ENCODE measurements at regions not wholly inside any gene's neighbourhood (a gene's known extent, or its start where the extent isn't known, plus 50 kb on each side); places are given as distances from the start of the nearest gene placed in this dataset.

DNA sequence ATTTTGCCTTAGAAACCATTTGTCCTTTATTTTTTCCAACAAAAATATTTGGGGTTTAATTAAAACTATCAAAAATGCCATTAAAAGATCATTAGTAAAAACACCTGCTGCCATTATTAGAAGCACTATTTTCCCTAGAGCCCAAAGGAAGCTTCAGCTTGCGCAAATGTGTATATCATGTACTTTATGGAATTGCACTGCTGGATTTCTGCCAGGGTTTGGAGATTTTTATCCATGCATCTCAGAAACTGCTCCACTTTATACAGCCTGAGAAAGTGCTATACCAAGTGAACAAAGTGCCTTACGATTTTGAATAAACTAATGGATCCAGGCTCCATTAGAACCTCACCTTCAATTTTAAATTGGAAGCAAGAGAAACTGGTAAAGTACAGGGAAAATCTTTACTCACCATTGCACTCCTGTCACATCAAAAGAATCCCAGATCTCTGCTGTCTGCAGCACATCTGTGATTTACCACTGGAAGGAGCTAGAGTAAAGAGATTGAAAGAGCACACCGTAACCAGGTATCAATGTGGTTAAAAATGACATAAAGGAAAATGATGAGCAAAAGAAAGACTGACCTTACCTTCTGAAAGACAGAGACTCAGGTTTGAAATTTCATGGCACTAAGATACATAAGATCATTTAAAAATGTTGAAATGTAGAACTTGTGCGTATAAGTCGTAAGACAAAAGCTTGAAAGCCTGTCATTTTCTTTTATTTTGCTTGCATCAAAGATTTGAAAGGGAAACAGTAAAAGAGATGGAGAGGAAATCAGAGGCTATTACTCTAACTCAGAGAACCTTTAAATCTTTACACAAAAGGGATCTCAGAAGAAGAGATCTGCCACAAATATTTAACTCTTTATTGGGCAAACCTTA, 678.1 kb upstream of the GOT2 start:
- DNase-seq, result peak in 1 of 2 donors; percentile 38
- H3K4me1 ChIP-seq, result no peaks in the 10 kb centered on the region
- no peaks in the 10 kb centered on the region for H3K36me3 ChIP-seq
- no peak overlapping the region for H3K4me3 ChIP-seq
- 41 to 56% (median 51%) methylated on average over 5 of the region's 5 CpGs for WGBS, 5 donors
- no peaks in the 10 kb centered on the region for H3K9me3 ChIP-seq
- intact Hi-C loops (cut with DNase I; ENCODE audit: low total_unique reads), result no loop called here
- TF ChIP-seq, protein P1, sequence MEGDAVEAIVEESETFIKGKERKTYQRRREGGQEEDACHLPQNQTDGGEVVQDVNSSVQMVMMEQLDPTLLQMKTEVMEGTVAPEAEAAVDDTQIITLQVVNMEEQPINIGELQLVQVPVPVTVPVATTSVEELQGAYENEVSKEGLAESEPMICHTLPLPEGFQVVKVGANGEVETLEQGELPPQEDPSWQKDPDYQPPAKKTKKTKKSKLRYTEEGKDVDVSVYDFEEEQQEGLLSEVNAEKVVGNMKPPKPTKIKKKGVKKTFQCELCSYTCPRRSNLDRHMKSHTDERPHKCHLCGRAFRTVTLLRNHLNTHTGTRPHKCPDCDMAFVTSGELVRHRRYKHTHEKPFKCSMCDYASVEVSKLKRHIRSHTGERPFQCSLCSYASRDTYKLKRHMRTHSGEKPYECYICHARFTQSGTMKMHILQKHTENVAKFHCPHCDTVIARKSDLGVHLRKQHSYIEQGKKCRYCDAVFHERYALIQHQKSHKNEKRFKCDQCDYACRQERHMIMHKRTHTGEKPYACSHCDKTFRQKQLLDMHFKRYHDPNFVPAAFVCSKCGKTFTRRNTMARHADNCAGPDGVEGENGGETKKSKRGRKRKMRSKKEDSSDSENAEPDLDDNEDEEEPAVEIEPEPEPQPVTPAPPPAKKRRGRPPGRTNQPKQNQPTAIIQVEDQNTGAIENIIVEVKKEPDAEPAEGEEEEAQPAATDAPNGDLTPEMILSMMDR (IDR thresholded peaks at IDR 0.05), result peak in 1 of 7 experiments; percentile 26
- TF ChIP-seq POLR2AphosphoS5 (IDR thresholded peaks at IDR 0.05), result no peak
- no peak for TF ChIP-seq EP300 (IDR thresholded peaks at IDR 0.05)
- no peak for TF ChIP-seq POLR2A (IDR thresholded peaks at IDR 0.05)
- no peaks in the 10 kb centered on the region for H3K27me3 ChIP-seq
- H3K27ac ChIP-seq, result no peak overlapping the region

DNA sequence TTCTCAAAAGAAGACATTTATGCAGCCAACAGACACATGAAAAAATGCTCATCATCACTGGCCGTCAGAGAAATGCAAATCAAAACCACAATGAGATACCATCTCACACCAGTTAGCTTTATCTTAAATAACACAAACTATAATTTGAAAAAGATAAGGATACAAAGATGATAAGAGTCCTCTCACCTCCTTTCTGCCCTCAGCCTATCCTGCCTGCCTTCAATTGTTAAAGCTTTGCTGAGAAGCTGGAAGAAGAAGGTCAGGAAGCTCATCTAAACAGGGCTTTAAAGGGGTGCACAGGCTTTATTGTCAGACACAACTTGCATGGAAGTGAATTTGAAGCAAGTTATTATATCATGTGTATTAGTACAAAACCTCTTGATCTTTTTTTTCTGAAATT, 676.3 kb upstream of the GOT2 start:
- Histone ChIP-seq H3K36me3 (no peaks in the 10 kb centered on the region), H3K4me1 (no peaks in the 10 kb centered on the region), H3K27me3 (no peaks in the 10 kb centered on the region), H3K9me3 (no peaks in the 10 kb centered on the region), H3K4me3 (no peak overlapping the region), H3K27ac (no peak overlapping the region)
- no peak for DNase-seq
- no peak for TF ChIP-seq POLR2A (IDR thresholded peaks at IDR 0.05)
- no peak for TF ChIP-seq POLR2AphosphoS5 (IDR thresholded peaks at IDR 0.05)
- TF ChIP-seq, protein P1 (IDR thresholded peaks at IDR 0.05), result no peak
- no peak for TF ChIP-seq EP300 (IDR thresholded peaks at IDR 0.05)
- 12 to 35% (median 26%) methylated on average over 1 of the region's 1 CpG for WGBS, 5 donors
- intact Hi-C loops (cut with DNase I; ENCODE audit: low total_unique reads), result no loop called here

DNA sequence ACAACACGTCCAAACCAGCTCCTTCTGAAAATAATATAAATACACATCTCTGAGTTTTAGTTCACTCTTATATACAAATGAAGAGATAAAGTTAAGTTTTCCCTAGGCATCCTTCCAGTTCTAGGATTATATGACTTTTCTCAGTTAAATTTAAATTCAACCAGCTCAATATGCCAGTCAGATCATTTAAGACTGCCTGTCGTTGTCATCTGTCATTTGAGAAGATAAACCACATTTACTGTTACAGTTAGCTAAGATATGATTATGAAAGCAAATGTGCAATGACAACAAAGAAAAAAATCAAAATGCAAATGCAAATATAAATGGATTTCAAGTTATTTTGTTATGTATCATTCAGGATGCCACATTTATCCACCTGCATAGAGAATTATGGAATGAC, 671.7 kb upstream of the GOT2 start:
- Histone ChIP-seq H3K36me3 (no peaks in the 10 kb centered on the region), H3K27ac (no peak overlapping the region), H3K4me1 (no peaks in the 10 kb centered on the region), H3K4me3 (no peak overlapping the region), H3K27me3 (no peaks in the 10 kb centered on the region), H3K9me3 (no peaks in the 10 kb centered on the region)
- 56 to 73% (median 68%) methylated on average over 2 of the region's 2 CpGs for WGBS, 5 donors
- TF ChIP-seq POLR2A (IDR thresholded peaks at IDR 0.05), result no peak
- TF ChIP-seq, protein P1 (IDR thresholded peaks at IDR 0.05), result no peak
- no peak for TF ChIP-seq EP300 (IDR thresholded peaks at IDR 0.05)
- TF ChIP-seq POLR2AphosphoS5 (IDR thresholded peaks at IDR 0.05), result no peak
- intact Hi-C loops (cut with DNase I; ENCODE audit: low total_unique reads), result no loop called here
- DNase-seq, result no peak

DNA sequence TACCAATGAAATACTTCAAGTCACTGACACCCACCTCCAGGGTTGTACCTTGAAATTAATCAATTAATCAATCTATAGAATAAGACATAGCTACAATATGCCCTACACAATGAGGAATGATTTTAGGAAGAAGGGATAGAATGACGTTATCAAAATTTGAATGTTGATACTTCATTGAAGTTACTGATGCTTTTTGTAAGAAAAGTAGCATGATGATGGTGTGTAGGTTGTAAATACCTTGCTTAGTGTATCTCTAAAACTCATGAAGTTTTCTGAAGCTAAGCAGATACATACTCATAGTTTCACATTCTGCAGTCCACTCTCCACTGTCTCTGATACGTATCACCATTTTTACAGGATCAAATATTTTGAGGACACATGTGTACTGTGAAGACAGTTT, 670.4 kb upstream of the GOT2 start:
- Histone ChIP-seq H3K4me3 (no peak overlapping the region), H3K36me3 (no peaks in the 10 kb centered on the region), H3K4me1 (no peaks in the 10 kb centered on the region), H3K9me3 (no peaks in the 10 kb centered on the region), H3K27me3 (no peaks in the 10 kb centered on the region), H3K27ac (no peak overlapping the region)
- intact Hi-C loops (cut with DNase I; ENCODE audit: low total_unique reads), result no loop called here
- no peak for DNase-seq
- 87 to 94% (median 90%) methylated on average over 2 of the region's 2 CpGs for WGBS, 5 donors
- TF ChIP-seq, protein P1 (IDR thresholded peaks at IDR 0.05), result no peak
- TF ChIP-seq POLR2AphosphoS5 (IDR thresholded peaks at IDR 0.05) (no peak), EP300 (IDR thresholded peaks at IDR 0.05) (no peak), POLR2A (IDR thresholded peaks at IDR 0.05) (no peak)

Data from stomach (tissue), 8 donors.